HG02840 (cell line): ENCODE measurements at regions not wholly inside any gene's neighbourhood (a gene's known extent, or its start where the extent isn't known, plus 50 kb on each side); places are given as distances from the start of the nearest gene placed in this dataset.
A peak's percentile ranks its signal among the peaks of the same experiment; 100 is the strongest.
"Not testable (repeated sequence)": the region's sequence is repeated elsewhere in the genome, so short reads cannot be mapped to it uniquely, and the experiment has no call there.

Experiments used
- ATAC-seq: cut with Tn5 transposase; IDR thresholded peaks from one replicate; pipeline ENCODE4 v1.9.1; 2021; ENCODE audit warnings: mild to moderate bottlenecking, moderate library complexity, moderate number of reproducible peaks; ENCODE audit not compliant: unreplicated experiment, low FRiP score

DNA sequence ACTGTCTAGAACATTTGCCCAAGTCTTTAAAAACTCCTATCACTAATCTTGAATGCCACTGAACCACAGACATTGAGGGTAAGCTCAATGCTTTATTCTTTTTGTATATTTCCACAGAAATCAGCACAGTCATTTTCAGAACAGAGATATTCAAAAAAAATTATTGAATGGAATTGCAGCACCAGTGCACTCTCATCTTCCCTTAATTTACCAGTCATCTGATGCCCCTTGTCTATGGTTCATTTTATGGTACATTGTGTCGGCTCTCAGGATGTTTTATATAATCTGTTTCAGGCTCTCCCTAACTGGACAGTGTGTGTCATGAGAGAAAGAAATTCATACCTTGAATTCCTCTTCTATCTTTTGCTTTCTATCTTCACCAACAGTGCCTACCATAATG is 158.4 kb upstream of the NR4A3 start:
- no peak for ATAC-seq

DNA sequence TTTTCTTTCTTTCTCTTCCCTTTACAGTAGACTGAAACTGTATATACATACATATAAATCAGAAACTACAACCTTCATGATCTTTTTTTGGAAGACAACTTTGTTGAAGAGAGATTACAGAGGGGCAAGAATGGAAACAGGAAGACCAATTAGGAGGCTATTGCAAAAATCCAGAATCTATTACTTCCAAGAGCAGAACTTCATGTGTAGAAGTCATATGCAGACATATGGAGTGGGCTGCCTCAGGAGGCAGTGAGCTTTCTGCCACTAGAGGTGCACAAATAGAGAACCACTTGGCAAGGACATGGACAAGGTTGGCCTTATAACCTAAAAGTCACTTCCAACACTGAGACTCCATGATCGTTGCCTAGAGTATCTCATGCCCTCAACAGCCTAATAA is 157.8 kb upstream of the NR4A3 start:
- no peak for ATAC-seq

DNA sequence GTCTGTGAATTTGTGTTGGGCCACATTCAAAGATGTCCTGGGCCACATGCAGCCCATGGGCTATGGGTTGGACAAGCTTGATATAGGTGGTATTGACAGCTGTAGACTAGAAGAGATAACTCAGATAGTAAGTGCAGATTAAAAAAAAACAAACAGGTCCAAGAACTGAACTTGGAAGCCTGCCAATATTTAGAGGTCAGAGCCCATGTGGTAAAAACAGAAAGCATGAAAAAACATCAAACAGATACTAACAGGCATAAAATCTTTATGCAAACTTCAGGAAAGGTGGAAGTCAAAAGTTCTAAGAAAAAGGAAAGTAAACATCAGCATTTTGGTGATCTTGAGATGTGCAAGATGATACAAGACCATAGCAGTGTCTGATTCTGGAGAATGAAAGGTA is 155.1 kb upstream of the NR4A3 start:
- ATAC-seq, result no peak

DNA sequence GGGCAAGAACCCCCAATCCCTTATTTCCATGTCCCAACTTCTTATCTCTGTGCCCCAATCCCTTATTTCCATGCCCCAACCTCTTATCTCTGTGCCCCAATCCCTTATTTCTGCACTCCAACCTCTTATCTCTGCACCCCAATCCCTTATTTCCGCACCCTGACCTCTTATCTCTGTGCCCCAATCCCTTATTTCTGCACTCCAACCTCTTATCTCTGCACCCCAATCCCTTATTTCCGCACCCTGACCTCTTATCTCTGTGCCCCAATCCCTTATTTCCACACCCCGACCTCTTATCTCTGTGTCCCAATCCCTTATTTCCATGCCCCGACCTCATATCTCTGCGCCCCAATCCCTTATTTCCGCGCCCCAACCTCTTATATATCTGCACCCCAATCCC is 150.8 kb upstream of the NR4A3 start:
- ATAC-seq, result not testable (repeated sequence)

DNA sequence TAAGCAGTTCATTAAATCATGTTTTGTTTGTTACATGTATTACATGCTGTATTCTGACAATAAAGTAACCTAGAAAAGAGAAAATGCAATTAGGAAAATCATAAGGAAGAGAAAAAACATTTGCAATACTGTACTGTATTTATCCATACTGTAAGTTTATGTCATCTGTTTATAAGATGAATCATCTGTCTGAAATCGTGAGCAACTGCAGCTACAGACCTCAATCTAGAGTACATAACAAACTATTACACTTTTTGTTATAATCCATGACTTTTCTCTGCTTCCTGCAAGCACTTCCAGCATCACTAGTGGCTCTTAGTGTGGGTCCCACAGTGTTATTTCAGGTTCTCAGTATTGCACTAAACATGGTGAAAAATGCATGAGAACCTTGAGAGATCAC is 144.4 kb upstream of the NR4A3 start:
- no peak for ATAC-seq

DNA sequence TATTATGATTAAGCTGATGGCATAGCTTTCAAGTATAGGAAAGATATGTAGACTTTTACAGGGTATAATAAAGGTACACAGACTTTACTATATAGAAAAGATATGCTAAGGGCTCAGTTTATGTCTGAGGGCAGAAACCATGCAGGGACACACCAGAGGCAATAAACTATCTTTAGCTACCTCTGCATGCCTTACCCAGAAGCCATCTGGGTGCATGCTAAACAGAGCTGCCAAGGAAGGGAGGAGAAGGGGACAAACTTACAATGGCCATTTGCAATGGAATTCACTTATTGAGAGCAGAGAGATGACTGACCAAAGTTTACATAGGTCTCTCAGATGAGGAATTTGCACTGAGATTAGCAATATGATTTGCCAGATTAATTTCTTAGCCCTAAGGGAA is 143.1 kb upstream of the NR4A3 start:
- ATAC-seq, result no peak

DNA sequence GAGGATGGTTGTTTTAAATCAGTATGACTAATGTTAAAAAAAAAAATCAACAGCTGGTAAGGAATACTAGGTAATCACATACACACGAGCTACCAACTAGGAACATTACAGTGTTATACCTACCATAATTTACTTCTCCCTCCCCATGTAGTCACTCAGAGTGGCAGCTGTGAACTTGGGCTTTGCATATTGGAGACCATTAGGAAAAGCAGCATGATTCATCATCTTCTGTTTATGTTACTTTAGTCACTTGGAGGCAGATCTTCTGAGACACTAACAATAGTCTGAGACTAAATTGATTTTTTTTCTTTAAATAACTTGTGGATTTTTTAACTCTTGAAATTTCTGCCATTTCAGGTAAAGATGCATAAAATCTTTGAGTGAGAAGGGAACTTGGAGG is 141.5 kb upstream of the NR4A3 start:
- no peak for ATAC-seq

DNA sequence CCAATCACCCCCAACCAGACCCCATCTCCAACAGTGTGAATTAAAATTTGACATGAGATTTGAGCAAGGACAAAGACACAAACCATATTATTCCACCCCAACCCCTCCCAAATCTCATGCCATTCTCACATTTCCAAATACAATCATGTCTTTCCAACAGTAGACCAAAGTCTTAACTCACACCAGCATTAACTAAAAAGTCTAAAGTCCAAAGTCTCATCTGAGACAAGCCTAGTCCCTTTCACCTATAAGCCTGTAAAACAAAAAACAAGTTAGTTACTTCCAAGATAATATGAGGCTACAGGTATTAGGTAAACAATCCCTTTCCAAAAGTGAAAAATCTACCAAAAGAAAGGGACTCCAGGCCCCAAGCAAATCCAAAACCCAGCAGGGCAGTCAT is 140.6 kb upstream of the NR4A3 start:
- ATAC-seq, result no peak

DNA sequence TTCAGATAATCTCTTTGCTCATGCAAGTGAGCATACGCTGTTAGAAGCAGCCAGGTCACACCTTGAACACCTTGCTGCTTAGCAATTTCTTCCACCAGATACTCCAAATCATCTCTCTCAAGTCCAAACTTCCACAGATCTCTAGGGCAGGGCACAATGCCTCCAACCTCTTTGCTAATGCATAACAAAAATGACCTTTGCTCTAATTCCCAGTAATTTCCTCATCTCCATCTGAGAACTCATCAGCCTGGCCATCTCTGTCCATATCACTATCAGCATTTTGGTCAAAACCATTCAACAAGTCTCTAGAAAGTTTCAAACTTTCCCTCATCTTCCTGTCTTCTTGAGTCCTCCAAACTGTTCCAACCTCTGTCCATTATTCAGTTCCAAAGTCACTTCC is 139.3 kb upstream of the NR4A3 start:
- ATAC-seq, result no peak

DNA sequence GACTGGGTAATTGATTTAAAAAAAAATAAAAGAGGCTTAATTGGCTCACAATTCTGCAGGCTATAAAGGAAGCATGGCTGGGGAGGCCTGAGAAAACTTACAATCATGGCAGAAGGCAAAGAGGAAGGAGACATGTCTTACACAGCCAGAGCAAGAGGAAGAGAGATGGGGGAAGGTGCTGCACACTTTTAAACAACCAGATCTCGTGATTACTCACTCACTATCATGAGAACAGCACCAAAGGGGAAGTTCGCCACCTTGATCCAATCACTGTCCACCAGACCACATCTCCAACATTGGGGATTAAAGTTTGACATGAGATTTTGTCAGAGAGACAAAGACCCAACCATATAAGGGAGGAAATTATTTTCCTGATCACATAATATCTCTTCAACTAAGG is 138.8 kb upstream of the NR4A3 start:
- ATAC-seq, result no peak

DNA sequence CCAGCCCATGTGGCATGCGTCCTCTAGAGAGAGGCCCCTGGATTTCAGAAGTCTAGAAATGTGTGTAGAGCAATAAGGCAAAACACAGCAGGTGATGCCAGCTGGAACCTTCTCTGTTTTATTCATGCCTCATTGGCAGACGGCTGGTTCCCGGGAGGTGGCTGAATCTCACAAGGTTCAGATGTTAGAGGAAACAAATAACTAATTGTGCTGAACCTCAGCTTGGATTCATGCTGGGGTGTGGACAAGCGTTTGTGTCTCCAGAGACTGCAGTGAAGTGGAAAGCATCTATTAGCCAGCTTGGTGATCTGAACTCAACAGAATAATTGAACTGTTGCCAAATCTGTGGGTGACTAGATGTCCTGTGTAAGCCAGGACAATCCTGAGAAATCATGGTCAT is 131.1 kb upstream of the NR4A3 start:
- no peak for ATAC-seq

DNA sequence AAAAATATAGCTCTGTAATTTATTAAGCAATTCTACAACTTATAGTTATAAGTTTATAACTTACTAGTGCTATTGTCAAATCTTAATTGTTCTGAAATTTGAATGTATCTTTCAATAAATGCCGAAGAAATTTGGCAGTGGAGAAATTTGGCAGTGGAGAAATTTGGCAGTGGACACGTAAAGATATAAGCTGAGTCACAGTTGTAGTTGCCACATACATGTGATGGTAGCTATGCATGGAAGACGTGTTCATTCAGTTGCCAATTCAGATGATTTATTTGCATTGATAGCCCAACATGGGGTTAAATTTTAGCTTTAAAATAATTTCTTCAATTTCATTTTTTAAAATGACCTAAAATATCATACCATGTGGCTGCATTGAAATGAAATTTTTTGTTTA is 127.8 kb upstream of the NR4A3 start:
- ATAC-seq, result no peak

DNA sequence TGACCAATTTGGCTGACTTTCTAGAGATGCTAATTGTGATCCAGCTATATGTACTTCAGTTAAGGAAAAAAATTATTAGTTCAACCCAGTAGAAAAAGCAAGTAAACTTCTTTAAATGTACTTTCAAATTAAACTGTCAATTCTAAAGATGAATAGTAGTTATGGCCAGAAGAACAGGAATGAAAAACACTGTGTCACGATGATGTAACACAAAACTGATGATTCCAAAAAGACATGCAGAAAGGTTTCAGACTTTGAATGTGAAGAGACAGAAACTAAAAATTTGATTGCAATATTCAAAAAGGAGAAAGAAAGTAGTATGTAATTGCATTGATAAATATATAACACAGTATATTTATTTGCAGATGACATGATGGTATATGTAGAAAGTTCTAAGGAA is 127.3 kb upstream of the NR4A3 start:
- ATAC-seq, result no peak

DNA sequence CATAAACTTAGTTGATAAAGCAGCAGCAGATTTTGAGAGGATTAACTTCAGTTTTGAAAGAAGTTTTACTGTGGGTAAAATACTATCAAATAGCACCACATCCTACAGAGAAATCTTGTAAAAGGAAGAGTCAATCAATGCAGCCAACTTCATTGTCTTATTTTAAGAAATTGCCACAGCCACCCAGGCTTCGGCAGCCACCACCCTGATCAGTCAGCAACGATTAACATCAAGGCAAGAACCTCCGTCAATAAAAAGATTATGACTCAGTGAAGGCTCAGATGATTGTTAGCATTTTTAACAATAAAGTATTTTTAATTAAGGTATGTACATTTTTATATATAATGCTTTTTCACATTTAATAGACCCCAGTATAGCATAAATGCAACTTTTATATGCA is 122.3 kb upstream of the NR4A3 start:
- ATAC-seq, result no peak

DNA sequence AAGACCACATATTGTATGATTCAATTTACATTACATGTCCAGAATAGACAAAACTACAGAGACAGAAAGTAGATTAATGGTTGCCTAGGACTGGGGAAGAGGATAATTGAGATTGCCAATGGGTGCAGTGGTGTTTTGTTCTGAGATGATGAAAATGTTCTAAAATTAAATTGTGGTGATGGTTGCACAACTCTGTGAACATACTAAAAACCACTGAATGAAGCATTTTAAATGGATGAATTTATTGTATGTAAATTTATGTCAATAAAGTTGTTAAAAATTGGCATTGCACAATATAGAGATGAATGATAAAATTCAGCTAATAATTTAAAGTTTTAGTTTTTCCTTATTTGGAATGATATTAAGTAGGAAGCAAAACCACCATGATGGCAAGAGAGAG is 109.5 kb upstream of the NR4A3 start:
- no peak for ATAC-seq

DNA sequence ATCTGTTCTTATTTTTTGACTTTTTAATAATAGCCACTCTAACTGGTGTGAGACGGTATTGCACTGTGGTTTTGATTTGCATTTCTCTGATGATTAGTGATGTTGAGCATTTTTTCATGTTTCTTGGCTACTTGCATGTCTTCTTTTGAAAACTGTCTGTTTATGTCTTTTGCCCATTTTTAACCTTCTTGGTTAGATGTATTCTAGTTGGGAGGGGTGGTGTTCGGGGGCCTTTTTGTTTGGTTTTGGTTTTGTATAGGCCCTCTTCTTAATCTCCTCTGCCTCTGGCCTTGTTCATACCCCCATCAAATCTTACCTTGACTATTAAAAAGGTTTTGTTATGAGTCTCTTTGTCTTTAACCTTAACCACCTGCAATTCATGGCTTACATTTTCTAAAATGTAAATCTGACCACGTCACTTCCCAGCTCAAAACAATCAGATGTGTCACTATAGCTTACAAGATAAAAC is 107.8 kb upstream of the NR4A3 start:
- ATAC-seq, result no peak

DNA sequence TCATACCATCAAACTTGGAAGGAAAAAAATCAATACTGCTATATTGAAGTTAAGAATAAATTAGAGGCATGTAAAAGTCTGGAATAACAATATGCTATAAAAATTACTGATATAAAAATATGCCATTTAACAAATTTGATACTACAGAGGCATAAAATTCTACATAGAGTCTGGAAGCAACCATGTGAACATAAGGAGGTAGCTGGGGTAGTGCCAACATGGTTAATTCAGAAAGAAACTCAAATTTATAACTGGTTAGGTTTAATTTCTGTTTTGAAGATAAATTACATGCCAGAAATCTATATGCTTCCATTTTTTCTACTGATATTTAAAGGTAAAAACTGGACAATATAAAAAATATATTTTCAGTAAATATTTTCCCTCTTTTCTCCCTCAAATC is 103.1 kb upstream of the NR4A3 start:
- ATAC-seq, result no peak

DNA sequence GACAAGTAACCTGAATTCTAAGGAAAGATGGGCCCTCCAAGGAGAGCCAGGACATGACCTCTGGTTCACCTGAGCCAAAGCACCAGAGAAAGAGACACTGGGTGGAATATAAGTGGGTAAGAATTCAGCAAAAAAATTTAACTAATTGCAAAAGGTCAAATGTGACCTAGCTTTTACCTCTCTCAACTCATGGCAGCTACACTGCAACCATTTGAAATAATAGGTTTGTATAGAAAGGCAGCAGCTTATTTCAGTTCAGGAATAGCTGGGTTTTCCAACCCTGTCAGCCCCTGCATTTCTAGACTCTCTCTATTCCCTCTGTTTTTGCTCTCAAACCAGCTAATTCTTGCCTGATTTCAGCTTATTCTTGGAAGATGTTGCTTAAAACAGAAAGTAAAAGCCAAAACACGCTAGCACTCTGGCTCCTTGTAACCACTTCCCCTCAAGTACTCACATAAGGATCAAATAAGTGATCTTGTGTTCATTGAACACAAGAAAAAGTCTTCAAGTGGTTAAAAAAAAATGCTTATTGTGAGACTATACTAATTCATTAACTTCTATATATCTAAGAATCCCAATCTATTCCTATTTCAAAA is 101.1 kb upstream of the NR4A3 start:
- peak; percentile 79 for ATAC-seq

DNA sequence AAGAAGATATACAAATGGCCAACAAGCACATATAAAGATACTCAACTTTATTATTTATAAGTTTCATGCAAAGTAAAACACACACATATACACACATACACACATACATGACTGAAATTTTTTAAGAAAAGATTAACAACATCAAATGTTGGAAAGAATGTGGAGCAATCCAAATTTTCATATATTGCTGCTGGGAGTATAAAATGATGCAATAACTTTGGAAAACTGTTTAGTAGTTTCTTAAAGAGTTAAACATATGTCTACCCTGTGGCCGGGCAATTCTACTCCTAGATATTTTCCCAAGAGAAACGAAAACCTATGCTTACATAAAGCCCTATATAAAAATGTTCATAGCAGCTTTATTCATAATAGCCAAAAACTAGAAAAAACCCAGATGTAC is 99.8 kb upstream of the NR4A3 start:
- no peak for ATAC-seq

DNA sequence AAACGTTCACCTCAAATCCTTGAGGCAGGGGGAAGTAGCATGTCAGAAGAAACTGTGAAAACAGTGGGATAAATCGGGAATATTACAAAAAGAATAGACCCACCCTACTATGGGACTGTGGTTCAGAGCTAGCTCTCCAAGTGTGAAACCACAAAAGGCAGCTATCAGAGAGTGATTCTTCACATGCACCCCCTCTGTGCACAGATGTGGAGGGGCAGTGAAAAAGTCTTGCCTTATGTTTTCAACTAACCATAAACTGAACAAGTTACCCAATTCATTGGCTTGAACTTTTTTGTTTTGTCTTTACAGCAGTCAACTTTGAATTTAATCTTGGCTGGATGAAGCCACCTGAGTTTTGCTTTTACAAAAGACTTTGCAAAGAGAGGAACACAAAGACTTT is 98.8 kb upstream of the NR4A3 start:
- ATAC-seq, result no peak

DNA sequence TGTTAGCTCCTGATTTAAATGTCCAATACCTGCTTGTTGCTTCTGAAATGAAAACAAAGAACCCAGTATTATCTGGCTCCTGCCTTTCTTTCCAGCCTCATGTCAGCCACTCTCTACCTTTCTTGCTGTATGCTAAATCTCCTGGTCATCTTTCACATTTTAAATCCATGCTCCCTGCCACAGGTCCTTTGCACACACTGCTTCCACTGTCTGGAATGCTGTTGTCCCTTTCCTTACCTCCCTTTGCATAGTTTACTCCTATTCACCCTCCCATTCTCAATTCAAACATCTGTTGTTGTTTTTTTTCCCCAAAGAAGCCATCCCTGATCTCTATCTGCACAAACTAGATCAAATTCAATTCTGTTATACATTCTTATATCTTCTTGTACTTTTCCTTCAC is 97.0 kb upstream of the NR4A3 start:
- ATAC-seq, result no peak

DNA sequence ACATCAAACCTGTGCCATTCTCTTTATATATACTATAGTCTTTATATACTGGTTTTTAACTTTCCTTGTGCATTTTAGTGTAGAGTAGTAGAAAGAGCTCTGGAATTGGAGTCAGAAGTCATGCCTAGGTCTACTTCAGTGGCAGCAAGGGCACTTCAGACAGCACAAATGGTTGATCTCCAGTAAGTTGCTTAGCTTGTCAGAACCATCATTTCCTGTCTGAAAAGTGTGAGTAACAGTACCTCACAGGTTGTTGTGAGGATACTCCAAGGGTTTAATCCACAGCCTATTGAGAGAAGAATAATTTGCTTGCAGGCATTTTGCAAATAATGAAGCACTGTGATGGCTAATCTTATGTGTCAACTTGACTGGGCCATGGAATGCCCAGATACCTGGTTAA is 95.8 kb upstream of the NR4A3 start:
- no peak for ATAC-seq

DNA sequence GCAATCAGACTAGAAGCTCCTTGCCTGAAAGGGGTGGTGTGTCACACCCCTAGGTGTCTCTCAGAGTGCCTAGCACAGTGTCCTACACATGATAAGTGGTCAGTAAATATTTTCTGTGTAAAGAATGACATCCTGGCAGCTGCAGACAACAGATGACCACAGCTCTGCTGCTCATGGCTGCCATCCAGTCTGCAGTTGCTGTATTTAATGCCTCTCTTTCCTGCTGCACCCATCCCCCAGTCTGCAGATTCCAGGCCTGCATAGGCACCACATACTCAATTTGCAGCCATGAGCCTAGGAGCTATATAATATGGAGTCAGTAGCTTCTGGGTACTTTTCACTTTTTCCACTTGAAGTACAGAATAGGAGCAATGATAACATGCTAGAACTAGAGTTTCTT is 94.9 kb upstream of the NR4A3 start:
- ATAC-seq, result no peak
